Epithelial cell of proximal tubule (primary cell): ENCODE measurements at regions not wholly inside any gene's neighbourhood (a gene's known extent, or its start where the extent isn't known, plus 50 kb on each side); places are given as distances from the start of the nearest gene placed in this dataset.

ENCODE experiments used
- DNase-seq: peaks from one replicate; pipeline ENCODE4 v3.0.0-alpha.2; 2011; ENCODE audit warnings: low read depth
- H3K4me3 ChIP-seq: 2 replicates; pipeline ENCODE4 v1.5.1; 2011; ENCODE audit warnings: low read depth, mild to moderate bottlenecking, low read length
- CTCF ChIP-seq: conservative IDR thresholded peaks from 2 replicates; pipeline ENCODE4 v1.5.1; 2012; ENCODE audit warnings: low read depth, mild to moderate bottlenecking, low read length

- no peak for TF ChIP-seq CTCF
- no peak for DNase-seq
- no peak overlapping the region for H3K4me3 ChIP-seq
These were observed 229.4 kb upstream of the GOT2 start for GRCh38 chr16:58963479-58963878.

- no peak for TF ChIP-seq CTCF
- no peak for DNase-seq
- no peak overlapping the region for H3K4me3 ChIP-seq
These were observed 228.7 kb upstream of the GOT2 start for GRCh38 chr16:58962811-58963210.

GRCh38 chr16:58960484-58960883 lies 226.4 kb upstream of the GOT2 start:
- no peak for DNase-seq
- H3K4me3 ChIP-seq, result no peak overlapping the region
- TF ChIP-seq CTCF, result no peak

GRCh38 chr16:58960034-58960433 lies 225.9 kb upstream of the GOT2 start:
- no peak for TF ChIP-seq CTCF
- DNase-seq, result no peak
- no peak overlapping the region for H3K4me3 ChIP-seq

- no peak for TF ChIP-seq CTCF
These were observed 224.6 kb upstream of the GOT2 start for GRCh38 chr16:58958749-58959148.

GRCh38 chr16:58948244-58948643 lies 214.1 kb upstream of the GOT2 start:
- TF ChIP-seq CTCF, result no peak
- DNase-seq, result no peak
- no peak overlapping the region for H3K4me3 ChIP-seq

More at GRCh38 chr16:58958749-58959148, 224.6 kb upstream of the GOT2 start:
- DNase-seq, result no peak
- no peak overlapping the region for H3K4me3 ChIP-seq

- H3K4me3 ChIP-seq, result no peak overlapping the region
- TF ChIP-seq CTCF, result no peak
- no peak for DNase-seq
These were observed 206.5 kb upstream of the GOT2 start for GRCh38 chr16:58940609-58941008.
